ENCODE measurements at regions not wholly inside any gene's neighbourhood (a gene's known extent, or its start where the extent isn't known, plus 50 kb on each side); places are given as distances from the start of the nearest gene placed in this dataset.

DNA sequence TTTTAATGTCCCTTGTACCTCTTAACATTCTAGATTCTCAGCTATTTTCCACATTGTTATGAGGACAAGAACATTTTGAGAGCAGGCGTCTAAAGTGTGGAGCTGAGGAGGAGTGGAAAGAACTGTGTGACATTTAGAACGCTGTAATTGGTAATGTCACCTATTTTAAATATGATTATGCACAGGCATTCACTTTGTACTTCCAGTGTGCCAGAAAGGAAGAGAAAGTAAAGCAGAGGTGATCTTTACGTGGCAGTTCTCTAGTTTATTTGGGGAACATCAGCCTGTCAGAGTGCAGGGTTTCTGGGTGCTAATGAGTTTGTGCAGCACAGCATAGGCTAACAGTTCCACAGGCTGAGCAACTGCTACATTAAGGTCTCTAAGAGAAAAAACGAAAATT lies 498.4 kb upstream of the POM121L12 start:
- Histone ChIP-seq H3K4me3 (ENCODE audit: low read length) (no peak overlapping the region), H3K27me3 (ENCODE audit: insufficient read depth, low read length) (no peaks in the 10 kb centered on the region), H3K9me3 (ENCODE audit: insufficient read depth, low read depth, low read length) (peaks cover 7% of the 10 kb centered on the region; the same call in 1 of the 2 replicates), H3K36me3 (ENCODE audit: insufficient read depth, low read length) (no peaks in the 10 kb centered on the region), H3K4me1 (ENCODE audit: insufficient read depth, low read length) (no peaks in the 10 kb centered on the region; the same call in 1 of the 2 replicates), H3K27ac (ENCODE audit: low read depth, low read length) (no peak overlapping the region), H3K9ac (ENCODE audit: low read depth, low read length) (no peak overlapping the region)
- 91% methylated on average over 3 of the region's 4 CpGs for WGBS

DNA sequence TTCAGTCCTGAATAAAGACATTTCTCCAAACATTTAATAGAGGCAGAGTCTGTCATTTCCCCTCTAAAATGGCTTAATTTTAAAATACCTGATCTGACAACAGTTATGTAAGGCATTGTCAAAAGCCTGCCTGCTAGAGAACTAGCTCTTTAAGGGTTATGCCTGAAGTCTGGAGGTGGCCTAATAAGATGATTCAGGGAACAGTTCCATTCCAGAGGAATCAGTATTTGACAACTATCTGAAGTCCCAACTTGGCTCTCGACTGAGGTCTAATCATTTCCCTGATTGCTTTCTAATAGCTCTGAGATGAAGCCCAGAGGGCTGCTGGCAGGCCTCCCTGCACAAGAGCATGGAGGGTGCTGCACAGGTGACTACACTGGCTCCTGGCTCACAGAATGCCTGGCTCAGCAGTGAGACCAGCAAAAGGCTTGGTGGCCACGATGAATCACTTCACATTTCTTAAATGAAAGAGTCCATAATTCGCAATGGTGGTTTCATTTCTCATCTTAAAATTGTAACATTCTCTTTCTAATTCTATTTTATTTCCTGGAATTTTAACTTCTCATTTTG lies 509.6 kb upstream of the POM121L12 start:
- H3K4me3 ChIP-seq (ENCODE audit: low read length), result no peak overlapping the region
- no peaks in the 10 kb centered on the region for H3K36me3 ChIP-seq (ENCODE audit: insufficient read depth, low read length)
- 92% methylated on average over 3 of the region's 3 CpGs for WGBS
- no peaks in the 10 kb centered on the region for H3K9me3 ChIP-seq (ENCODE audit: insufficient read depth, low read depth, low read length)
- no peaks in the 10 kb centered on the region for H3K4me1 ChIP-seq (ENCODE audit: insufficient read depth, low read length)
- no peak overlapping the region for H3K27ac ChIP-seq (ENCODE audit: low read depth, low read length)
- H3K9ac ChIP-seq (ENCODE audit: low read depth, low read length), result no peak overlapping the region
- H3K27me3 ChIP-seq (ENCODE audit: insufficient read depth, low read length), result no peaks in the 10 kb centered on the region

- Histone ChIP-seq H3K4me3 (ENCODE audit: low read length) (no peak overlapping the region), H3K27me3 (ENCODE audit: insufficient read depth, low read length) (no peaks in the 10 kb centered on the region), H3K9ac (ENCODE audit: low read depth, low read length) (no peak overlapping the region), H3K9me3 (ENCODE audit: insufficient read depth, low read depth, low read length) (no peaks in the 10 kb centered on the region), H3K36me3 (ENCODE audit: insufficient read depth, low read length) (no peaks in the 10 kb centered on the region), H3K4me1 (ENCODE audit: insufficient read depth, low read length) (no peaks in the 10 kb centered on the region), H3K27ac (ENCODE audit: low read depth, low read length) (no peak overlapping the region)
- WGBS, result 94% methylated on average over 1 of the region's 1 CpG
These were observed 516.6 kb upstream of the POM121L12 start for GRCh38 chr7:52518869-52519268.

DNA sequence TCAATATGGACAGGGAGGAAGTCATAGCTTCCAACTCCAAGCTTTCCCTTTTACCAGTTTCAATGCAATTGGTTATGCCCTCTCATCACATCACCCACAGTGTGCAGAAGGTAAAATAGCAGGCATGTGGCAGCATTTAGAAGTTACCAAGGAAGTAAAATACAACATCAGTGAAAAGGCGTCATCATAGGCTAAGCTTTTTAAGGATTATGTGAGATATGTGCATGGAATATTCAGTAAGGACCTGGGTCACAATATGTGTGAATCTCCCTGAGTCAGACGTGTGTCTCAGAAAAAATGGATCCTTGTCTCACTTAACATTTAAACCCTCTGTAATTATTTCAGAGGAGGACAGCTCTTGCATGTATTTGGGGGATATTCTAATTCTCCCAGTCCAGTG lies 522.8 kb upstream of the POM121L12 start:
- 94% methylated on average over 1 of the region's 2 CpGs for WGBS
- Histone ChIP-seq H3K4me3 (ENCODE audit: low read length) (no peak overlapping the region), H3K27ac (ENCODE audit: low read depth, low read length) (no peak overlapping the region), H3K36me3 (ENCODE audit: insufficient read depth, low read length) (no peaks in the 10 kb centered on the region), H3K27me3 (ENCODE audit: insufficient read depth, low read length) (no peaks in the 10 kb centered on the region), H3K9ac (ENCODE audit: low read depth, low read length) (no peak overlapping the region), H3K4me1 (ENCODE audit: insufficient read depth, low read length) (no peaks in the 10 kb centered on the region), H3K9me3 (ENCODE audit: insufficient read depth, low read depth, low read length) (no peaks in the 10 kb centered on the region)

DNA sequence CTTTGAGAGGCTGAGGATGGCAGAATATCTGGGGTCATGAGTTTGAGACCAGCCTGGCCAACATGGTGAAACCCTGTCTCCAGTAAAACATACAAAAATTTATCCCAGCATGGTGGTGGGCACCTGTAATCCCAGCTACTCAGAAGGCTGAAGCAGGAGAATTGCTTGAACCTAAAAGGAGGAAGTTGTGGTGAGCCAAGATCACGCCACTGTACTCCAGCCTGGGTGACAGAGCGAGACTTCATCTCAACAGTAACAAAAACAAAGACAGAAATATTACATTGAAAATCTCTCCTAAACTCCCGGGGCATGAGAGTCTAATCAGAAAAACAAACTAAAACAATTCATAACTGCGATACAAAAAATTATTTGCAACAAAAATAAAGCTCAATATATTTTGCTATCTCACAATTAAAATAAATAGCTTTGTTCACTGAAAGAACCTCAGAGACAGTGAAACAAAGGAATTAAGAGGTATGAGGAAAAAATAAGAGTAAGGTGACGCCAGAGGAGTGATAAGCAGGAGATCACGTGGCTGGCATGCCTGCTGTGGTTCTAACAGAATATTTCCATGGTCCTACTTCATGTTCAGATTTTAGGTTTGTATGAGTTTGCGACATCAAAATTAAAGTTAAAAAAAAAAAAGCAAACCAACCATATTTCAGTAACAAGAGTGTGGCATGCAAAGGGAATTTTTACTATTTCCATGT lies 527.7 kb upstream of the POM121L12 start:
- Histone ChIP-seq H3K36me3 (ENCODE audit: insufficient read depth, low read length) (no peaks in the 10 kb centered on the region), H3K4me3 (ENCODE audit: low read length) (no peak overlapping the region), H3K27me3 (ENCODE audit: insufficient read depth, low read length) (no peaks in the 10 kb centered on the region), H3K9ac (ENCODE audit: low read depth, low read length) (no peak overlapping the region), H3K4me1 (ENCODE audit: insufficient read depth, low read length) (no peaks in the 10 kb centered on the region), H3K9me3 (ENCODE audit: insufficient read depth, low read depth, low read length) (no peaks in the 10 kb centered on the region), H3K27ac (ENCODE audit: low read depth, low read length) (no peak overlapping the region)
- WGBS, result 88% methylated on average over 6 of the region's 7 CpGs

DNA sequence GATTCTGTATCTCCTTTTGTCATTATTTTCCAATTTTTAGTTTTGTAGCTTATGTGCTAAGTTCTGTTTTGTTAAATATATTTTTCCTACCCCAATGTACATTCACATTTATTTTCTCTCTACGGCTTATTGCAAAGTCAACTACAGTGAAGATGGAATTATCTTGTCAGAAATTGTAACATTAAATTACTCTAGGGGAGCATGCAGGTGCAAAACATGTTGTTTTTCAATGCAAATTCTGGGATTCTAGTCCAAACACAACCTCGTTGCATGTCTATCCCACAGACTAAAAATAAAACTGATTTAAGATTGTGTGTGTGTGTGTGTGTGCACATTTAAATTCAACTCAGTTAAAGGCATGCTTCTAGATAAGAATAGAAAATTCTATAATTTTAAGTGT lies 529.1 kb upstream of the POM121L12 start:
- Histone ChIP-seq H3K4me1 (ENCODE audit: insufficient read depth, low read length) (no peaks in the 10 kb centered on the region), H3K9ac (ENCODE audit: low read depth, low read length) (no peak overlapping the region), H3K27me3 (ENCODE audit: insufficient read depth, low read length) (no peaks in the 10 kb centered on the region), H3K27ac (ENCODE audit: low read depth, low read length) (no peak overlapping the region), H3K9me3 (ENCODE audit: insufficient read depth, low read depth, low read length) (no peaks in the 10 kb centered on the region), H3K36me3 (ENCODE audit: insufficient read depth, low read length) (no peaks in the 10 kb centered on the region), H3K4me3 (ENCODE audit: low read length) (no peak overlapping the region)
- no CpG with 5 or more reads among the region's 2 CpGs for WGBS

GRCh38 chr7:52504561-52504960 lies 530.9 kb upstream of the POM121L12 start:
- Histone ChIP-seq H3K9ac (ENCODE audit: low read depth, low read length) (no peak overlapping the region), H3K27me3 (ENCODE audit: insufficient read depth, low read length) (no peaks in the 10 kb centered on the region), H3K36me3 (ENCODE audit: insufficient read depth, low read length) (no peaks in the 10 kb centered on the region), H3K9me3 (ENCODE audit: insufficient read depth, low read depth, low read length) (no peaks in the 10 kb centered on the region), H3K4me1 (ENCODE audit: insufficient read depth, low read length) (no peaks in the 10 kb centered on the region), H3K27ac (ENCODE audit: low read depth, low read length) (no peak overlapping the region), H3K4me3 (ENCODE audit: low read length) (no peak overlapping the region)
- 93% methylated on average over 2 of the region's 2 CpGs for WGBS

- no peaks in the 10 kb centered on the region for H3K36me3 ChIP-seq (ENCODE audit: insufficient read depth, low read length)
- H3K9me3 ChIP-seq (ENCODE audit: insufficient read depth, low read depth, low read length), result no peaks in the 10 kb centered on the region
- over 99% methylated on average over 3 of the region's 4 CpGs for WGBS
- H3K4me3 ChIP-seq (ENCODE audit: low read length), result no peak overlapping the region
- no peak overlapping the region for H3K9ac ChIP-seq (ENCODE audit: low read depth, low read length)
- H3K27me3 ChIP-seq (ENCODE audit: insufficient read depth, low read length), result no peaks in the 10 kb centered on the region
- H3K27ac ChIP-seq (ENCODE audit: low read depth, low read length), result no peak overlapping the region
- no peaks in the 10 kb centered on the region for H3K4me1 ChIP-seq (ENCODE audit: insufficient read depth, low read length)
These were observed 533.2 kb upstream of the POM121L12 start for GRCh38 chr7:52502281-52502680.

- no peak overlapping the region for H3K4me3 ChIP-seq (ENCODE audit: low read length)
- 91% methylated on average over 2 of the region's 2 CpGs for WGBS
- H3K9me3 ChIP-seq (ENCODE audit: insufficient read depth, low read depth, low read length), result no peaks in the 10 kb centered on the region
- no peaks in the 10 kb centered on the region for H3K4me1 ChIP-seq (ENCODE audit: insufficient read depth, low read length)
- no peak overlapping the region for H3K9ac ChIP-seq (ENCODE audit: low read depth, low read length)
- H3K27me3 ChIP-seq (ENCODE audit: insufficient read depth, low read length), result no peaks in the 10 kb centered on the region
- H3K27ac ChIP-seq (ENCODE audit: low read depth, low read length), result no peak overlapping the region
- H3K36me3 ChIP-seq (ENCODE audit: insufficient read depth, low read length), result no peaks in the 10 kb centered on the region
These were observed 533.7 kb upstream of the POM121L12 start for GRCh38 chr7:52501696-52502095.

DNA sequence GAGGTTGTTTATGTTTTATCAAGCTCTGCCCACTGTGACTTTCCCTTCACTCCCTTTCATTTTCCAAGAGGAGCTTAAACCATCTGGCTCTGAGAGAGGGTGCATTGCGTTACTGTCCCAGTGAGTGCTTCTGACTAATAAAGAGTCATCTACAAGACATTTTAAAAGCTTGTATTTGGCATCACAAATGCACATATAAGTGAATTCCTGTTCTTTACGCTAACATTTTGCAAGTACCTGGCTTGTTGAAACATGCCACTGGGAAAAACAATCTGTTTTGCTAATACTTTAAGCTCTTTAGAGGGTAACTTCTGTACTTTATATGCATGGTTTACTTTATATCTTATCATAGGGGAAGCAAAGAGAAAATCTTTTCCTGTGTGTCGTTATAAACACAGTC lies 534.6 kb upstream of the POM121L12 start:
- Histone ChIP-seq H3K9me3 (ENCODE audit: insufficient read depth, low read depth, low read length) (no peaks in the 10 kb centered on the region), H3K27ac (ENCODE audit: low read depth, low read length) (no peak overlapping the region), H3K4me3 (ENCODE audit: low read length) (no peak overlapping the region), H3K9ac (ENCODE audit: low read depth, low read length) (no peak overlapping the region), H3K4me1 (ENCODE audit: insufficient read depth, low read length) (no peaks in the 10 kb centered on the region), H3K27me3 (ENCODE audit: insufficient read depth, low read length) (no peaks in the 10 kb centered on the region), H3K36me3 (ENCODE audit: insufficient read depth, low read length) (no peaks in the 10 kb centered on the region)
- WGBS, result 87% methylated on average over 2 of the region's 3 CpGs

DNA sequence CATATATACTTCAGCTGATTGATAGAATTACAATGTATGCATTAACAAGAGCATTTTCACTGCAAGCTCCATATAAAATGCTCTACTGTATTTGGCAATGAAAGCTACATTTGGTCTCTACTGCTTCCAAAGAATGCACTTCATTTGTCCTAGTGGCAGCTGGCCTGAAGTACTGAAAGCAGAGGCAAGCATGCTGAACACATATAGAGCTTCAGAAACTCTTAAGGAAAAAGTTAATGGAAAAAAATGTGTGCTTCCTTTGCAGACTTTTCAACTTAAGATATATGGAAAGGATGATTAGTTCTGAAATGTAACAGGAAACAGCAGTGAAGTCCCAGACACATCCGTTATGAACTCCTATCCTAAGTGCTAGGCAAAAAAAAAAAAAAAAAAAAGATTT lies 537.1 kb upstream of the POM121L12 start:
- Histone ChIP-seq H3K36me3 (ENCODE audit: insufficient read depth, low read length) (no peaks in the 10 kb centered on the region), H3K9me3 (ENCODE audit: insufficient read depth, low read depth, low read length) (no peaks in the 10 kb centered on the region), H3K27me3 (ENCODE audit: insufficient read depth, low read length) (no peaks in the 10 kb centered on the region), H3K4me1 (ENCODE audit: insufficient read depth, low read length) (no peaks in the 10 kb centered on the region), H3K9ac (ENCODE audit: low read depth, low read length) (no peak overlapping the region), H3K4me3 (ENCODE audit: low read length) (no peak overlapping the region), H3K27ac (ENCODE audit: low read depth, low read length) (no peak overlapping the region)
- 88% methylated on average over 1 of the region's 1 CpG for WGBS

DNA sequence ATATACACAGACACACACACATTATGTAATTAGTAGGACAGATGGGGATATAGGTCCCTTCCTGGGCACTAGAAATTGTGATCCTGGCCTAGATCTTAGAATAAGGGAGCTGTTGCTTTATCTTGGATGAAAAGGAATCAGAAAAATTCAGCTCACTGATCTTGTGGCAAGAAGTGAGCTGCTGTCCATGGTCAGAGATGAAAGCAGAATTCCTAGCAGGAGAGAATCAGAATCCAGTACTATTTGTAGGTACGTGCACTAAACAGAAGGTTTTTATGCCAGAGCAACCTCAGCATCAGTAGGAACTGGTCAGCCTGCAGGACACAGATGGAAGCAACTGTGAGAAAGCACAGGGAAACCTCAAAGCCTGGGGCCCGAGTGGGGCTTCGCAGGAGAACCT lies 549.2 kb upstream of the POM121L12 start:
- H3K4me3 ChIP-seq (ENCODE audit: low read length), result no peak overlapping the region
- no peaks in the 10 kb centered on the region for H3K27me3 ChIP-seq (ENCODE audit: insufficient read depth, low read length)
- H3K9ac ChIP-seq (ENCODE audit: low read depth, low read length), result no peak overlapping the region
- H3K36me3 ChIP-seq (ENCODE audit: insufficient read depth, low read length), result no peaks in the 10 kb centered on the region
- 82% methylated on average over 3 of the region's 3 CpGs for WGBS
- no peaks in the 10 kb centered on the region for H3K9me3 ChIP-seq (ENCODE audit: insufficient read depth, low read depth, low read length)
- H3K4me1 ChIP-seq (ENCODE audit: insufficient read depth, low read length), result 0 out of 2 replicates have a peak, but pooled peaks cover 5% of the 10 kb centered on the region
- no peak overlapping the region for H3K27ac ChIP-seq (ENCODE audit: low read depth, low read length)

Measured in HUES64 (cell line).